Thoracic aorta (tissue), 2 donors: ENCODE measurements at regions not wholly inside any gene's neighbourhood (a gene's known extent, or its start where the extent isn't known, plus 50 kb on each side); places are given as distances from the start of the nearest gene placed in this dataset.
A peak's percentile ranks its signal among the peaks of the same experiment; 100 is the strongest.

Experiments
- ATAC-seq: fragments of 150-250 bp; one replicate; pipeline ENCODE4 v1.8.0; 2017; ENCODE audit warnings: low read depth; ENCODE audit not compliant: insufficient number of reproducible peaks, low FRiP score
- DNase-seq: peaks from one replicate; pipeline ENCODE4 v3.0.0-alpha.2; 2020; ENCODE audit warnings: low spot score
- H3K27ac ChIP-seq, 2 donors: fragments of 200-600 bp; sonication (generic); 1 replicate in 1 of 2; 2 replicates in 1 of 2; pipeline ENCODE4 v1.5.1; 2016; ENCODE audit warnings: mild to moderate bottlenecking in 2 of 2, moderate library complexity in 2 of 2
- H3K27me3 ChIP-seq: fragments of 200-600 bp; sonication (generic); replicated peaks from 2 replicates; pipeline ENCODE4 v1.6.0; 2016; ENCODE audit warnings: mild to moderate bottlenecking; ENCODE audit not compliant: insufficient read depth
- H3K36me3 ChIP-seq: fragments of 200-600 bp; sonication (generic); one replicate; pipeline ENCODE4 v1.5.1; 2016
- H3K4me1 ChIP-seq, 2 donors: fragments of 200-600 bp; sonication (generic); 1 replicate in 1 of 2; 2 replicates in 1 of 2; pipeline versions ENCODE4 v1.5.1 to v1.6.0; 2016; ENCODE audit warnings: low read depth in 2 of 2, mild to moderate bottlenecking in 1 of 2; ENCODE audit not compliant: control insufficient read depth in 1 of 2
- H3K4me3 ChIP-seq: fragments of 200-600 bp; sonication (generic); 2 replicates; pipeline ENCODE4 v1.5.1; 2016; ENCODE audit warnings: mild to moderate bottlenecking
- H3K9me3 ChIP-seq: fragments of 200-600 bp; sonication (generic); 2 replicates; pipeline ENCODE4 v1.5.1; 2016
- CTCF ChIP-seq: fragments of 200-600 bp; sonication (generic); IDR thresholded peaks from one replicate; pipeline ENCODE4 v1.5.1; 2019; ENCODE audit warnings: antibody characterized with exemption

- ATAC-seq (no peak), DNase-seq (no peak)
- no peak for TF ChIP-seq CTCF
Measured at GRCh38 chr18:49697049-49697448, 116.3 kb downstream of the ACAA2 start.

GRCh38 chr18:49694402-49694801, 118.9 kb downstream of the ACAA2 start:
- peaks cover 0 to 10% of the 10 kb centered on the region in 2 donors for H3K4me1 ChIP-seq
- no peaks in the 10 kb centered on the region for H3K27me3 ChIP-seq
- H3K9me3 ChIP-seq: no peaks in the 10 kb centered on the region
- no peak overlapping the region for H3K4me3 ChIP-seq
- no peak for TF ChIP-seq CTCF
- no peaks in the 10 kb centered on the region for H3K36me3 ChIP-seq
- ATAC-seq: no peak
- no peak for DNase-seq
- no peak overlapping the region for H3K27ac ChIP-seq

More at GRCh38 chr18:49697049-49697448, 116.3 kb downstream of the ACAA2 start:
- H3K9me3 ChIP-seq: no peaks in the 10 kb centered on the region
- no peak overlapping the region for H3K4me3 ChIP-seq
- no peaks in the 10 kb centered on the region for H3K27me3 ChIP-seq
- no peaks in the 10 kb centered on the region for H3K36me3 ChIP-seq
- H3K27ac ChIP-seq: no peak overlapping the region
- H3K4me1 ChIP-seq: peaks cover 0 to 10% of the 10 kb centered on the region in 2 donors

- peaks cover 0 to 10% of the 10 kb centered on the region in 2 donors for H3K4me1 ChIP-seq
- H3K27me3 ChIP-seq: no peaks in the 10 kb centered on the region
- ATAC-seq (no peak), DNase-seq (no peak)
- H3K9me3 ChIP-seq: no peaks in the 10 kb centered on the region
- no peaks in the 10 kb centered on the region for H3K36me3 ChIP-seq
- no peak overlapping the region for H3K4me3 ChIP-seq
- no peak overlapping the region for H3K27ac ChIP-seq
- TF ChIP-seq CTCF: no peak
Measured at GRCh38 chr18:49693717-49694005, 119.7 kb downstream of the ACAA2 start.

GRCh38 chr18:49692906-49693716, 120.2 kb downstream of the ACAA2 start:
- no peak for DNase-seq
- Histone ChIP-seq H3K4me1 (peaks cover 0 to 7% of the 10 kb centered on the region in 2 donors), H3K9me3 (no peaks in the 10 kb centered on the region), H3K27ac (no peak overlapping the region), H3K4me3 (no peak overlapping the region), H3K36me3 (no peaks in the 10 kb centered on the region), H3K27me3 (no peaks in the 10 kb centered on the region)
- TF ChIP-seq CTCF: no peak
- no peak for ATAC-seq

GRCh38 chr18:49691177-49691608, 122.1 kb downstream of the ACAA2 start:
- no peak overlapping the region for H3K27ac ChIP-seq
- ATAC-seq (no peak), DNase-seq (peak; percentile 19)
- H3K27me3 ChIP-seq: no peaks in the 10 kb centered on the region
- no peaks in the 10 kb centered on the region for H3K4me1 ChIP-seq
- H3K4me3 ChIP-seq: no peak overlapping the region
- no peak for TF ChIP-seq CTCF
- H3K36me3 ChIP-seq: no peaks in the 10 kb centered on the region
- no peaks in the 10 kb centered on the region for H3K9me3 ChIP-seq
